C4-2B (cell line): ENCODE measurements at regions not wholly inside any gene's neighbourhood (a gene's known extent, or its start where the extent isn't known, plus 50 kb on each side); places are given as distances from the start of the nearest gene placed in this dataset.

ENCODE experiments used
- H3K27ac ChIP-seq: fragments of 450-650 bp; 2 replicates; pipeline ENCODE4 v1.5.1; 2017
- ZFX ChIP-seq: fragments of 450-650 bp; IDR thresholded peaks from 2 replicates; pipeline ENCODE4 v1.6.1; 2017
- TF ChIP-seq, protein P1 (sequence below): fragments of 450-650 bp; conservative IDR thresholded peaks from 2 replicates; pipeline ENCODE4 v1.5.1; 2017; ENCODE audit warnings: mild to moderate bottlenecking

DNA sequence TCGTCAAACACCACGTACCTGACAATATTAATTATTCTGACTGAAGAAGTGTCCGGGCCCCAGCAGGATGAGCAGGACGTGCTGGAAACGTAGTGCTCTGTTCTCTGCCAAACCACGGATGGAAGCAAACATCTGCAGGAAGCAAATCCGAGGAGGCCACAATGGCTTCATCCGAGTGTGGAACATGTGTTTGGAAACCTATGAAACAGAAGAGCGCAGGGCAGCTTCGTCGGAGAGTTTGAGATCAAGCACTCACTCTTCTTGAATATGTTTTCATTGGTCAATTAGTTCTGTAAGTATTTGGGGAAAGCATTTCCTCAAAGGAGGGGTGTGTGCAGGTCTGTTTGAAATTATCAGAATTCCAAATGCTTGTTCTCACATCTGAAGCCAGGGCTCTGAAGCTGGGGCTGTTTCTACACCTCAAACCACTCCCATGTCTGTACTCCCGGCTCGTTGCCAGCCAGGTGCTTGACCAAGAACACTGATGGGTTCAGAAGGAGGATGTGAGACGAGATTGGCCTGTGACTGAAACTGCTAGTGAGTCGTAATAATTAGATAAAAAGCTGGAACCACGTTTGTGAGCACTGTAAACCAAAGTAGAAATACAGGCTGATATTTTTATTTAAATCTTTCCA is 356.6 kb upstream of the SALL3 start:
- TF ChIP-seq, protein P1, sequence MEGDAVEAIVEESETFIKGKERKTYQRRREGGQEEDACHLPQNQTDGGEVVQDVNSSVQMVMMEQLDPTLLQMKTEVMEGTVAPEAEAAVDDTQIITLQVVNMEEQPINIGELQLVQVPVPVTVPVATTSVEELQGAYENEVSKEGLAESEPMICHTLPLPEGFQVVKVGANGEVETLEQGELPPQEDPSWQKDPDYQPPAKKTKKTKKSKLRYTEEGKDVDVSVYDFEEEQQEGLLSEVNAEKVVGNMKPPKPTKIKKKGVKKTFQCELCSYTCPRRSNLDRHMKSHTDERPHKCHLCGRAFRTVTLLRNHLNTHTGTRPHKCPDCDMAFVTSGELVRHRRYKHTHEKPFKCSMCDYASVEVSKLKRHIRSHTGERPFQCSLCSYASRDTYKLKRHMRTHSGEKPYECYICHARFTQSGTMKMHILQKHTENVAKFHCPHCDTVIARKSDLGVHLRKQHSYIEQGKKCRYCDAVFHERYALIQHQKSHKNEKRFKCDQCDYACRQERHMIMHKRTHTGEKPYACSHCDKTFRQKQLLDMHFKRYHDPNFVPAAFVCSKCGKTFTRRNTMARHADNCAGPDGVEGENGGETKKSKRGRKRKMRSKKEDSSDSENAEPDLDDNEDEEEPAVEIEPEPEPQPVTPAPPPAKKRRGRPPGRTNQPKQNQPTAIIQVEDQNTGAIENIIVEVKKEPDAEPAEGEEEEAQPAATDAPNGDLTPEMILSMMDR, result no peak
- TF ChIP-seq ZFX, result no peak
- no peak overlapping the region for H3K27ac ChIP-seq

DNA sequence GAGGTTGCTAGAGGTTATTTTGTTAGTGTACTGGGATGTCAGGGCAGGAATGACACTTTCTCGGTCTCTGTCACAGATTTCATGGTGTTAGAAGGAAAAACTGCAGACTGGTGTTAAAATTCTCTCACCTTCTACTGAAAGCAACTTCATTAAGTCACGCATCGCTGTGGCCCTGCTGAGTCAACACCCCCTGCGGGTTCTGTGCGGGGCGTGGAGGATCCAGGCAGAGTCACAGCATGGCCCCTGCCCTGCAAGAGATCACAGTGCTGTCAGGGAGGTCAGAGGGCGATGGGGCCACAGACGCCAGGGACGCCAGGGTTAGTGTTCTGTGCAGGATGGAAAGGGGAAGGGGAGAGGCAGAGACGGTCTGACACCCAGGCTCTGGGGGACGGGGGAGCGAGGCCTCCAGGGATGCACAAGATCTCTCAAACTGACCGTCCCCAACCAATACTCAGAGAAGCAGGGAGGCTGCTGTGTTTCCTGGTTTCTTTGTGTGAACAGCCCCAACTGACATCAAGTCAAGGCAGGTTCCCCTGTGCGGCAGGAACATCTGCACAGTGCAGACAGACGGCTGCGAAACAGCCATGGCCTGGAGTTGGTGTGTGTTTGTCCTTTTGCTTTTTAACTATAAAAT is 354.9 kb upstream of the SALL3 start:
- no peak for TF ChIP-seq ZFX
- TF ChIP-seq, protein P1, result no peak

DNA sequence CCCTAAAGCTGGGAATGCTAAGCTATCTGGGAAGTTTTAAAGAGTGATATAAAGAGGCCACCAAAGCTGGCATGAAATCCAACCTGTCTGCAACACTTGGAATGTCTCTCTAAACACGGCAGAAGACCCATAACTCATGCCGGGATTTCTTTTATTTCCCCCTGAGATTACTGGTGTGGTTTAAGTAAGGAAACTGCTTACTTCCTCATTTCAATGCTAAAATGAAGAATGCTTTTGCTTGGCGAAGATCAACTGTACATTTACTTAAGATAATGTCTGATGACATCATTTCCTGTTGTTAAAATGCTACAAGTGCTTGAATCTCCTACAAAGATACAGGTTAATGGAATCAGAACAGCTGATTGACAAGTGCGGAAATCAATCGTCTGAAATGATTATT is 353.8 kb upstream of the SALL3 start:
- no peak for TF ChIP-seq ZFX
- TF ChIP-seq, protein P1, result no peak
- H3K27ac ChIP-seq, result no peak overlapping the region

More for the DNA sequence above, 354.9 kb upstream of the SALL3 start:
- no peak overlapping the region for H3K27ac ChIP-seq

DNA sequence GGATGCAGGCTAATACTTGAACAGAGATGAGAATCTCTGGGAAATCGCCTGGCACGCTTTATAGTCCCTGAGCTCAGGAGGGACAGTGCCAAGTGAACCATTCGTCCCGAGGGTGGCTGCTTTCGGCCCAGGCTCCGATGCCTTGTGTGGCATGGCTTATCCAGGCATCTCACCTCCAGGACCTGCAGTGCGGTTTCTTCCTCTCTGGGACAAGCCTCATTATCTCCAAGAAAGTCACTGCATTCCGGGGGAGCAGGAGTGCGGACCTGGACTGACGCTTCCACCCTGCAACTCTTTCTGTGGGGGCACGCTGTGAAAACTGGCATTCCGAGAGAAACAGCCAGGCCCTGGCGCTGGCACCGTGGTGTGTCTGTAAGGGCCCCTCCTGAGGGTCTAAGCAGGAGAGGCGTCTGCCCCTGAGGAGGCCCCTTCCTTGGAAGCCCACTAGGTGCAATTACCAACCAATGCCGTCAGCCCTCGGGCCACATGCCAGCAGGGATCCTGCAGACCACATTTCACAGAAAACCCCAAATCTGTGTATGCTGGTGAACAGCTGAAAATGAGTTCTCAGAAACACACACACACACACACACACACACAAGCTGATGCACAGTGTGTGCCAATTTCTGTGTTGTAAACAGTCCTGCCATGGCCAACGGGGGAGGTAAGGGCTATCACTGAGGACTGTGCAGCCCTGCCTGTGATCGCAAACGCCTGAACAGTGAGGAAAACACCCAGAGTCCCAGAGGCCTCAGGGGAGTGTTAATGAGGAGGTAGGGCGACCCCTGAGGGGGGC is 351.9 kb upstream of the SALL3 start:
- TF ChIP-seq ZFX, result no peak
- TF ChIP-seq, protein P1, result no peak
- H3K27ac ChIP-seq, result no peak overlapping the region

DNA sequence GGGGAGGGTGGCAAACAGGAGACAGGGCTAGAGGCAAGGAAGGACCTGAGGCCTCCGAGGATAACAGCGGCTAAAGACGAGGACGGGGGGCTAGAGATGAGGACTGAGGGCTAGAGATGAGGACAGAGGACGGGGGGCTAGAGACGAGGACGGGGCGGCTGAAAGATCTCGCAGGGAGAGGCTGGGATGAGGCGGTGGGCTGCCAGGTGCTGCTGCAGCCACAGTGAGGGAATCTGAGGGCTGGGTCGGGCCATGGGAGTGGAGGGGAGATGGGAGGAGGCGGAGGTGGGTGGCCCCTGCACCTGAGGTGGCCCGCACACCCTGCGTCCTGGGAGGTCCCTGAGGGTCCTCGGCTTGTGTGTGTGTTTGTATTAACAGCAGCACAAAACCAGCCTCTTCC is 350.2 kb upstream of the SALL3 start:
- no peak for TF ChIP-seq ZFX
- TF ChIP-seq, protein P1, result no peak
- H3K27ac ChIP-seq, result no peak overlapping the region

DNA sequence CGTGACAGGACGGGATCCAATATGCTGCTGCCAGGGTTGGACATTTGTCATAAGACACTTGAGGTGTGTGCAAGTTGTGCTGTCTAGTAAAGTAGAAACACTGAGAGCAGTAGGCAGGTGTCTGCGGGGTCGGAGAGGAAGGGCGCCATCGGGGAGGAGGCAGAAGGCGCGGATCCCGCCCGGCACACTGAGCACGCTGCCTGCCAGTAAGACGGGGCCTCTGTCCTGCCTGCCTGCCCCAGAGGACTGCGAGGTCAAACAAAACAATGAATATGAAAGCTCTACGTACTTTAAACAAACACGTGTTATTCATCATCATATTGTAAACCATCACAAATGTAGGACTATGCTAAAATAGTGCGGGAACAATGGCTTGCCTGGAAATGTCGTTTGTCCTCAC is 349.3 kb upstream of the SALL3 start:
- H3K27ac ChIP-seq, result no peak overlapping the region
- TF ChIP-seq ZFX, result no peak
- TF ChIP-seq, protein P1, result no peak

DNA sequence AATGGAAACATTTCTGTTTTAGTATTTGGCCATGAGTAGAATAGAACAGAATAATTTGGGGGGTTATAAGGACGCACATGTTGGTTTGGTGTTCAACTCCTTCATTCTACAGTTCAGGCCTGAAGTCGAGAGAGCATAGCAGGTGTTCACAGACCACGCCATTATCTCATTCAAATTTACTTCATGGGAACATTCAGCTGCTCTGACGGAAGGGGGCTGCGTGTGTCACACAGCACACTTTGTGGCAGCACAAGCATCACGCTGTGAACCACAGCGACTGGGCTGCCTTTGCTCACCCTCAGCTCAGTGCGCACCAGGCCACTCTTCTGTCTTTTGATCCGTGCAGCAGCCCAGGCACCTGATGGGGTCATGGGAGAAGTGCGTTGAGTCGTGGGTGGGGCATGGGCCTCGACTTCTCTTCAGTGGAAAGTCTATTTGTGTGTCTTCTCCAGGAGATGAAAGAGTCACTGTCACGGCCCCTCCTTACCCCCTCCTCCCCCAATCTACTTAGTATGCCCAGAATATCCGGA is 348.6 kb upstream of the SALL3 start:
- H3K27ac ChIP-seq, result no peak overlapping the region
- TF ChIP-seq, protein P1, result no peak
- no peak for TF ChIP-seq ZFX
